HL-60 (cell line): ENCODE measurements at regions not wholly inside any gene's neighbourhood (a gene's known extent, or its start where the extent isn't known, plus 50 kb on each side); places are given as distances from the start of the nearest gene placed in this dataset.

ENCODE experiments used
- DNase-seq, 2 experiments: peaks; one replicate each; pipeline ENCODE4 v3.0.0-alpha.2; 2010 to 2020; ENCODE audit warnings: low read depth in 1 of 2, low spot score in 1 of 2
- H3K27ac ChIP-seq: fragments of 250-450 bp; sonication (Bioruptor Pico); replicated peaks from 2 replicates; pipeline ENCODE4 v1.5.1; 2020; ENCODE audit warnings: mild to moderate bottlenecking, moderate library complexity
- H3K27me3 ChIP-seq: fragments of 250-450 bp; sonication (Bioruptor Pico); 2 replicates; pipeline ENCODE4 v1.5.1; 2021; ENCODE audit warnings: mild to moderate bottlenecking, moderate library complexity; ENCODE audit not compliant: insufficient read depth, poor library complexity, severe bottlenecking
- H3K4me3 ChIP-seq: replicated peaks from 2 replicates; pipeline ENCODE4 v1.5.1; 2011; ENCODE audit warnings: mild to moderate bottlenecking, control low read depth, low read length; ENCODE audit not compliant: insufficient read depth
- GABPA ChIP-seq: IDR thresholded peaks from 2 replicates; pipeline ENCODE4 v1.6.1; 2012; ENCODE audit warnings: low read depth
- POLR2AphosphoS5 ChIP-seq: IDR thresholded peaks from 2 replicates; pipeline ENCODE4 v1.6.1; 2012; ENCODE audit warnings: low read depth
- SPI1 ChIP-seq: IDR thresholded peaks from 2 replicates; pipeline ENCODE4 v1.6.1; 2012; ENCODE audit warnings: low read depth, mild to moderate bottlenecking, borderline replicate concordance
- TF ChIP-seq, protein P1 (sequence below): IDR thresholded peaks from one replicate; pipeline ENCODE4 v1.5.1; 2011; ENCODE audit warnings: low read length, control low read depth, inconsistent platforms; ENCODE audit not compliant: insufficient read depth
- TF ChIP-seq, protein P2 (sequence below): IDR thresholded peaks from 2 replicates; pipeline ENCODE4 v1.6.1; 2012; ENCODE audit warnings: low read depth; ENCODE audit not compliant: insufficient replicate concordance

DNA sequence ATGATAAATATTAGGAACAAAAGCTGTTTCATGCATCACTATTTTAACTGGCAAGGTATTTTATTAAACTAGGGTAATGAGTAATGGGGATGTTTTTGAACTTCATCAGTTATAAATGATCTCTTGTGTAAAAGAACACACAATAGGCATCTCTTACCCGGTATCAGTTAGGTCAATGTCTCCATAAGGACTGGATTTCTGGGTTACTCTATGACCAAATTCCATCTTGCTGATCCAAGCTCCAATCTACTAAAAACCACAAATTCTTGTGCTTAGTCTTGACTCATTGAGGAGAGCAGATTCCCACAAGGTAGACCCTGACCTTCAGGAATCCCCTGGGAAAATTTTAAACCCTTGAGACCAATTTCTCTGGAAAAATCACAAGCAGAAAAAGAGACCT lies 1167.7 kb downstream of the XPNPEP1 start:
- TF ChIP-seq, protein P1, sequence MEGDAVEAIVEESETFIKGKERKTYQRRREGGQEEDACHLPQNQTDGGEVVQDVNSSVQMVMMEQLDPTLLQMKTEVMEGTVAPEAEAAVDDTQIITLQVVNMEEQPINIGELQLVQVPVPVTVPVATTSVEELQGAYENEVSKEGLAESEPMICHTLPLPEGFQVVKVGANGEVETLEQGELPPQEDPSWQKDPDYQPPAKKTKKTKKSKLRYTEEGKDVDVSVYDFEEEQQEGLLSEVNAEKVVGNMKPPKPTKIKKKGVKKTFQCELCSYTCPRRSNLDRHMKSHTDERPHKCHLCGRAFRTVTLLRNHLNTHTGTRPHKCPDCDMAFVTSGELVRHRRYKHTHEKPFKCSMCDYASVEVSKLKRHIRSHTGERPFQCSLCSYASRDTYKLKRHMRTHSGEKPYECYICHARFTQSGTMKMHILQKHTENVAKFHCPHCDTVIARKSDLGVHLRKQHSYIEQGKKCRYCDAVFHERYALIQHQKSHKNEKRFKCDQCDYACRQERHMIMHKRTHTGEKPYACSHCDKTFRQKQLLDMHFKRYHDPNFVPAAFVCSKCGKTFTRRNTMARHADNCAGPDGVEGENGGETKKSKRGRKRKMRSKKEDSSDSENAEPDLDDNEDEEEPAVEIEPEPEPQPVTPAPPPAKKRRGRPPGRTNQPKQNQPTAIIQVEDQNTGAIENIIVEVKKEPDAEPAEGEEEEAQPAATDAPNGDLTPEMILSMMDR: no peak
- TF ChIP-seq GABPA (no peak), SPI1 (no peak), POLR2AphosphoS5 (no peak)
- TF ChIP-seq, protein P2, sequence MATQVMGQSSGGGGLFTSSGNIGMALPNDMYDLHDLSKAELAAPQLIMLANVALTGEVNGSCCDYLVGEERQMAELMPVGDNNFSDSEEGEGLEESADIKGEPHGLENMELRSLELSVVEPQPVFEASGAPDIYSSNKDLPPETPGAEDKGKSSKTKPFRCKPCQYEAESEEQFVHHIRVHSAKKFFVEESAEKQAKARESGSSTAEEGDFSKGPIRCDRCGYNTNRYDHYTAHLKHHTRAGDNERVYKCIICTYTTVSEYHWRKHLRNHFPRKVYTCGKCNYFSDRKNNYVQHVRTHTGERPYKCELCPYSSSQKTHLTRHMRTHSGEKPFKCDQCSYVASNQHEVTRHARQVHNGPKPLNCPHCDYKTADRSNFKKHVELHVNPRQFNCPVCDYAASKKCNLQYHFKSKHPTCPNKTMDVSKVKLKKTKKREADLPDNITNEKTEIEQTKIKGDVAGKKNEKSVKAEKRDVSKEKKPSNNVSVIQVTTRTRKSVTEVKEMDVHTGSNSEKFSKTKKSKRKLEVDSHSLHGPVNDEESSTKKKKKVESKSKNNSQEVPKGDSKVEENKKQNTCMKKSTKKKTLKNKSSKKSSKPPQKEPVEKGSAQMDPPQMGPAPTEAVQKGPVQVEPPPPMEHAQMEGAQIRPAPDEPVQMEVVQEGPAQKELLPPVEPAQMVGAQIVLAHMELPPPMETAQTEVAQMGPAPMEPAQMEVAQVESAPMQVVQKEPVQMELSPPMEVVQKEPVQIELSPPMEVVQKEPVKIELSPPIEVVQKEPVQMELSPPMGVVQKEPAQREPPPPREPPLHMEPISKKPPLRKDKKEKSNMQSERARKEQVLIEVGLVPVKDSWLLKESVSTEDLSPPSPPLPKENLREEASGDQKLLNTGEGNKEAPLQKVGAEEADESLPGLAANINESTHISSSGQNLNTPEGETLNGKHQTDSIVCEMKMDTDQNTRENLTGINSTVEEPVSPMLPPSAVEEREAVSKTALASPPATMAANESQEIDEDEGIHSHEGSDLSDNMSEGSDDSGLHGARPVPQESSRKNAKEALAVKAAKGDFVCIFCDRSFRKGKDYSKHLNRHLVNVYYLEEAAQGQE: no peak
- no peak overlapping the region for H3K4me3 ChIP-seq

DNA sequence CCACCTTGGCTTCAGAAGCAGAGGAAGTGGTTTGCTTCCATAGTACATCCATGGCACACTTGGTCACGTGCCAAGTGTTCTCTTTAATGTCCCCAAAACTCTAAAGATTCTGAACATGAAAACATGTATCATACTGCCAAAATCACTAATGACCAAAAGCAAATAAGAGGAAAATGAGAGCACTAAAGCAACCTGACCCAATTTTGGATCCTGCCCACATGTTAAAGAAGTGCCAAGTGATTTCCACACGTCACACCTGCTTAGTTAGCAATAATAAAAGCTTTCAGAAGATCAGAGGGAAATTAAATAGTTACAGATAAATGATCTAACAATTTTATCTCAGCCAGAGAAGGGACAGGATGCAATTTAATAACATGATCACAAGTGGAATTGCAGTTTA lies 1170.0 kb downstream of the XPNPEP1 start:
- no peak overlapping the region for H3K4me3 ChIP-seq
- H3K27ac ChIP-seq: no peak overlapping the region
- no peaks in the 10 kb centered on the region for H3K27me3 ChIP-seq
- TF ChIP-seq, protein P2: no peak
- TF ChIP-seq, protein P1: no peak
- TF ChIP-seq SPI1 (no peak), GABPA (no peak), POLR2AphosphoS5 (no peak)
- no peak for DNase-seq

More for the DNA sequence above, 1167.7 kb downstream of the XPNPEP1 start:
- DNase-seq: no peak
- Histone ChIP-seq H3K27ac (no peak overlapping the region), H3K27me3 (no peaks in the 10 kb centered on the region)

DNA sequence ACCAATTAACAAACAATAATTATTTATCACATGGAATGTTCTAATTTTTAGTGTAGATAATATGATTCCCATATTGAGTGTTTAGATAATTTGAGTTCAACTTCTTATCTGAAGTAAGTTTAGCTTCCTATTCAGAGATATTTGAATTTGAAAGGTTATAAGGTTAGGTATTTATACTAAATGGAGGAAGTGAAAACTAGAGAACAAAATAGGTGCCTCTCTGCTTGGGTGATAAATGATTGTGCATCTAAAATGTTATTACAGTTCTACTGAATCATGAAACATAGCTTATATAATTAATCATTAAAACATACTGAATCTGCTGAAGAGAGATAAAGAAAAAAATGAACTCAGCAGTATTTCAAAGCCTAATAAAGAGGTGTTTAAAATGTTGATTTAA lies 1174.3 kb downstream of the XPNPEP1 start:
- no peak overlapping the region for H3K27ac ChIP-seq
- no peaks in the 10 kb centered on the region for H3K27me3 ChIP-seq
- TF ChIP-seq GABPA: no peak
- no peak overlapping the region for H3K4me3 ChIP-seq
- DNase-seq: no peak

DNA sequence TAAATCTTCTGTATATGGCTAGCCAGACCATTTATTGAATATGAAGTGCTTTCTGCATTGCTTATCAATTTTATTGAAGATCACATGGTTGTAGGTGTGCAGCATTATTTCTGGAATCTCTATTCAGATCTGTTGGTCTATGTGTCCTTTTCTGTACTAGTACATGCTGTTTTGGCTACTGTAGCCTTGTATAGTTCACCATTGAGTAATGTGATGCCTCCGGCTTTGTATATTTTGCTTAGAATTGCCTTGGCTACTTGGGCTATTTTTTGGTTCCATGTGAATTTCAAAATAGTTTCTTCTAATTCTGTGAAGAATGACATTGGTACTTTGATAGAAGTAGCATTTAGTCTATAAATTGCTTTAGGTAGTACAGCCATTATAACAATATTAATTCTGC lies 1187.2 kb downstream of the XPNPEP1 start:
- no peak for DNase-seq
- TF ChIP-seq POLR2AphosphoS5: no peak
- TF ChIP-seq SPI1: no peak
- TF ChIP-seq, protein P1: no peak
- TF ChIP-seq, protein P2: no peak
- TF ChIP-seq GABPA: no peak
- H3K27me3 ChIP-seq: no peaks in the 10 kb centered on the region
- no peak overlapping the region for H3K4me3 ChIP-seq
- no peak overlapping the region for H3K27ac ChIP-seq
